Colon (tissue), 2 donors: ENCODE measurements at regions not wholly inside any gene's neighbourhood (a gene's known extent, or its start where the extent isn't known, plus 50 kb on each side); places are given as distances from the start of the nearest gene placed in this dataset.

Experiments used
- FAIRE-seq: peaks from 2 replicates; lab custom pipeline; 2012; peaks lifted over from hg19 to GRCh38; lab: Jason Lieb, UNC
- donor health status: control.
- donor health status: control.

- FAIRE-seq, result no peak
Measured at GRCh38 chr21:26784974-26785373, 60.2 kb downstream of the ADAMTS1 start.

- FAIRE-seq, result no peak
Measured at GRCh38 chr21:26783466-26784195, 61.6 kb downstream of the ADAMTS1 start.

- FAIRE-seq, result no peak
Measured at GRCh38 chr21:26782747-26783146, 62.5 kb downstream of the ADAMTS1 start.

DNA sequence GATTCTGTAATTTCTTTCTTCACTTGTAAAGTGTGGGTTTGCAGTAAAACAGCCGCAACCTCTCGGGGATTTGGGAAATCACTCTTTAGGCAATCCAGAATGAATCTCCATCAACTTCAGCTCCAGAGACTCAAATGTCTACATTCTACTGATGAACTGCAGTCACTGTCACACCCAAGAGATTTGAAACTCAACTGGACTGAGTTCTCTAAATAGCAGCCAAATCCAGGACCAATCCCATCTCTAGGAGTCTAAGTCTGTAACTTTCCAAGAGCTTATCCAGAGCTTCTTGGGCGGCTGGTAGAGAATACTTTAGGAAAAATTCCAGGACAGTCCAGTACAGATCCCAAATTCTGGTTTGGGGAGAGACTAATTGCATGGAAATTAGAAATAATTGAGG is 62.9 kb downstream of the ADAMTS1 start:
- no peak for FAIRE-seq

- FAIRE-seq, result no peak
Measured at GRCh38 chr21:26781331-26781730, 63.9 kb downstream of the ADAMTS1 start.

DNA sequence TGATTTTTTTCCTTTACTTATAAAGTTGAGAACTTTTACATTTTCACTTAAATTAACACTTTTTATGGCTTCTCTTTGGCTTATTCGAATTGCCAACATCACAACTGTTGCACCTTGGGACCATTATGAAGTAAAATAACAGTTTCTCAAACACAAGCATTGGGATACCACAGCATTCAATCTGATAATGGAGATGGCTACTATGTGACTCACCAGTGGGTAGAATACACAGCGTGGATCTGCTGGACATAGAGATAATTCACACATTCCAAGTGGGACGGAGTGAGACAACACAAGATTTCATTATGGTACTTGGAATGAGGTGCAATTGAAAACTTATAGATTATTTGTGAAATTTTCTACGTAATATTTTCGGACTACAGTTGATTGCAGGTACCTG is 68.0 kb downstream of the ADAMTS1 start:
- no peak for FAIRE-seq

GRCh38 chr21:26776310-26777021 is 68.7 kb downstream of the ADAMTS1 start:
- FAIRE-seq, result no peak

DNA sequence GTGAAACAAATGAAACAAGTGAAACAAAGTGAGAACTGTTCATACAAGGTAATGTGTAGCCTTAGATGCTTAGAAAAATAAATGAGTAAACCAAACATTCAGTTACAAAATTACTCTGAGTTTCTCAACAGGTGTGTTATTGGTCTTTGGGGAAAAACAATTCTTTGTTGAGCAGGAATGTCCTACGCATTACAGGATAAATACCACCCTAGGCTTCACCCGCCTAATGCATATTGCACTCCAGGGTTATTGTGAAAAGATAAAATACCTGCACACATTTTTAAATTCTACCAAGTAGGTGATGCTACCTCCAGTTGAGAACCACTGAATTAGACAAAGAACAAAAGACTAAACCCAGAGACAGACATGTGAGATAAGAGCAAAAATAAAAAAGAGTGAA is 72.2 kb downstream of the ADAMTS1 start:
- no peak for FAIRE-seq

GRCh38 chr21:26769613-26770188 is 75.5 kb downstream of the ADAMTS1 start:
- FAIRE-seq, result peak; percentile 28

- FAIRE-seq, result no peak
Measured at GRCh38 chr21:26766826-26767325, 78.3 kb downstream of the ADAMTS1 start.

DNA sequence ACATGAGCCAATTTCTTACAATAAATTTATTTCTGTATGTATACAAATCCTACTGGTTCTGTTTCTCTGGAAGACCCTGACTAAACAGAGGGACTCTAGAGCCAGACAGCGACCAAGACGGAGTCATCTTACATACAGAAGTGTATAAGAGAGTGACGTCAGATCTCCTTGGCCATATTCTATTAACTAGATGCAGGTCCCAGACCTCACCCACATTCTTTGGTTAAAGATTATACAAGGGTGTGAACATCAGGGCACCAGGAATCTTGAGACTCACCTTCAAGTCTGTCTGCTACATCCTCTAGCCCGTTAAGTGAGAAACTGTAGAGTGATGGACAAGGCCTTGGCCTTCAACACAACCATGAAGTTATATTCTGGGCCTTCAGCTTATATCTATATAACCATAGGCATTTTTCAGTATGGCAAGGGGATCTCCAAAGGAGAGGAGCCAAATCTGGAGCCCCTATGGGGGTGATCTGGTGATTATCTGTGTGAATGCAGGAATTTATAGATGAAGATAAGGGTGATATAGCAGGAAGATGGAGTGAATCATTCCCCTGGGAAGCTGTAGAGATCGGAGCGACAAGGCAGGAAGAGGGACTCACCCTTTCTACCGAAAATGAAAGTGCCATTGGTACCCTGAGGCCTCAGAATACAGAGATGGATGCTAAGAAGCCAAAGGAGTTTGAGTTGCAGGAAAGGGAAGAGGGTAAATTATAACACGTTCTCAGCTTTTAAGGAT is 83.9 kb downstream of the ADAMTS1 start:
- no peak for FAIRE-seq

DNA sequence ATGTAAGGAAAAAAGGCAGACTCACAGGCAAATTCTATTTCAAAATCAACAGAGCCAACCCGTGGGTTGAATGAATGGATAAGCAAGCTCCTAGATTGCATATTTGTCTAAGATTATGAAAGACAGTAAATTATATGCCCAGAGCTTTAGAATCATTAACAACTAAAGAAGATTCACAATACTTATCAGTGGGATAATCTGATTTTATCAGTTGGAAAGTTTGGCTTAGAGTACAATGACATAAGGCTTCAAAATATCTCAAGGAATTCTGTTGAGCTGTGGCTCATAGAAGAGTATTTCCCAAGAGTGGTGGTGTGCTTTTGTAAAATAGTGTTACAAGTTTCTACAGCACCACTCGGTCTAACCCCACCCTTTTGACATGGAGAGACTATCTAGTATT is 85.5 kb downstream of the ADAMTS1 start:
- no peak for FAIRE-seq

- no peak for FAIRE-seq
Measured at GRCh38 chr21:26758083-26758880, 86.9 kb downstream of the ADAMTS1 start.

DNA sequence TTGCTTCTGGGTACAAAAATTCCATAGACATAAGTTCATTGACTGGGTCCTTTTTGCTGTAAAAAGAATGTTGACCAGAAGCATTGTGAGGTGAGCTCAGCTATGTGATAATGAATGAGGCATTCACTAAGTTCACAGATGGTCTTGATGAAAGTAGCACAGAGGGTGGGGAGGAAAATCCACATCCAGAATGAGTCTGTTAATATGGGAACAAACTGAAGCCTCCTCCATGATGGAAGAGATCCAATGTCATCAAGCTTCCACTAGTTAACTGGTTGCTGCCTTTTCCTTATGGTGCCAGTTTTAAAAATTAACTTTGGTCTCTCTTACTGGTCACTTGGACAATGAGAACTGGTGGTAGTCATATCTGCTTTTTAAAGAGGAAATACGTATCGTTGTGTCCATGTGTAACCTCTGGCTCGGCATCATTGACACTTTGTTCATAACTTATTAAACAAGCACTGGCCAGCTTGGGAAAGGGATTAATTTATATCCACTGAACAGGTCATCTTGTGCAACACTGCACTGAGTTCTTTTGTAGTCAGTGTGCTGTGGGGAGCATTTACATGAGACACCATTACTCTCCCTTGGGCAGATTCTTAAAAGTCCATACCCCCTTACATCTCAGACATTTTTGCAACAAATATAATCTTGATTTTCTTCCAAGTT is 88.6 kb downstream of the ADAMTS1 start:
- no peak for FAIRE-seq

DNA sequence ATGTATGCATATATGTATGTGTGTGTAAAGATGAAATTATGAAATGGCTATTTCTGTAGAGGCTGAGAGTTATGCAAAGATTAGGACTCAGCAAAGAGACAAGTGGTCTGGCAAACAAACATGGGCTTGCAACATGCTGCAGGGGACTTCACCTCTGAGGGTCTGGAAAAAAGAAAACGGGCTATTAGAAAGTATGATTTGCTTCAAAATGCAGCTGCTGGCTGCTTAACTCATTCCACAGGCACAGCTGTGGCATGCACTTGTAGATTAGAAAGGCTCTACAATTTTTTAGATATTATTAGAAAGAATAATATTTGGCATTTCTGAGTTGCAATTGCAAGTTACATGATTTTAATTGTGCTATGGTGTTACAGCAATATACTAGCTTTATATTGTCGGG is 90.4 kb downstream of the ADAMTS1 start:
- FAIRE-seq, result no peak

DNA sequence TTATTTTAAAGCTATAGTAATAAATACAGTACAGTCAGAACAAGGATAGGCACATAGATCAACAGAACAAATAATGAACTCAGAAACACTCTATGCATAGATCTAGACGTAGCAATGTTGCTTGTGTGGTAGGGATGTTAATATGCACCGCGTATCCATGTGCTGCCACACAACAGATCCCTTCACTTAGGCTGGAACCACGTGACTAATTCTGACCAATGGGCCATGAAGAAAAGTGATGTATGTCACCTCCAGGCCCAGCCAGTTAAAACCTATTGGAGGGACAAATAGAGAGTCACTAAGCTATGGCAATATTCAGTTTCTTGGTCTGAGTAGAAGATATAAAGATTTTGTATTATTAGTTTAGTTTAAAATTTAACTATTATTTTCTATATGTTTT is 91.4 kb downstream of the ADAMTS1 start:
- no peak for FAIRE-seq

- no peak for FAIRE-seq
Measured at GRCh38 chr21:26752849-26753248, 92.4 kb downstream of the ADAMTS1 start.

- FAIRE-seq, result no peak
Measured at GRCh38 chr21:26751305-26751704, 93.9 kb downstream of the ADAMTS1 start.

DNA sequence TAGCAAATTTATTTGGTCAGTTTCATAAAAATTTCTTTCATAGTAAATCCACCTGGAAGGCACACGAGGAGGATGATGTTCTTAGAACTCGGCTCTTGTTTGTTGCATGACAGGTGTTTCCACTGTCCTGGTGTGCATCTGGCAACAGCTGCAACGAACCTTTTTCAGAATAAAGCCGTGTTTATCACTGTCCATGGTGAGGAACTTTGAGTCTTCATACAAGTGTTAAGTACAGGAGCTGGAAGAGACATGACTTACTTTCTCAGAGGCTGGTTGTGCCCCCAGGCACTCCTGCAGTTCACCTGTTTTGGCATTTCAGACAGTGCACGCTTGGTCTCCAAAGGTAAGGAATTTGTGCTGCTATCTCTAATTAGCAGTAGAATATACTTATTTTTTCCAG is 97.1 kb downstream of the ADAMTS1 start:
- FAIRE-seq, result no peak

DNA sequence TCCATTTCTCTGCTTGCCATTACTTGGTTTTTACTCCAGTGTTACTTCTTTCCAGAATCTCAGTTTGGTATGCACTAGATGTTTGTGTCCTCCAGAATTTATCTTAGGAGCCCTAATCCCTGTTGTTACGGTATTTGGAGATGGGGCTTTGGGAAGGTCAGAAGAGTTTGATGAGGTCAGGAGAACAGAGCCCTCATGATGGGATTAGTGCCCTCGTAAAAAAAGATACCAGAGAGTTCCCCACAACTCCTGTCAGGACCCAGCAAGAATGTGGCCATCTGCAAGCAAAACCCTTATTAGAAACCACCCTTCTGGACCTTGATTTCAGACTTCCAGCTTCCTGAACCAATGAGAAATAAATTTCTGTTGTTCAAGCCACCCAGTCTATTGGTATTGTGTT is 98.0 kb downstream of the ADAMTS1 start:
- no peak for FAIRE-seq

DNA sequence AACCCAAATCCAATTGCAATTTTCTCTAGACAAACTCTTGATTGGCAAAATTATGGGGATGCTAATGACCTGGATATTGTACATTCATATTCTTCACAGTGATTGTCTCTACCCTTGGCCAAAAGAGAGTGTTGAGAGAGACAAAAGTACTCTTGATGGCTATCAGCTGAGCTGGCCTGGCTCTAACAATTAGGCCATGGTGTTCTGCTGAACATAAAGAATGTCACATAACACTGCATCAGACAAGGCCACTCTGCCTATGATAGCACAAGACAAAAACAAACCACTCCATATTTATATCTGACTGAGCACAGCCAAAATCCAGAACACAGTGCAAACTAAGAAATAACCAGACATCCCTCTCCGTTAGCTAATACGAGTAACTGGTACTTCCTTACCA is 101.7 kb downstream of the ADAMTS1 start:
- FAIRE-seq, result no peak
